GM23338 (cell line): ENCODE measurements at regions not wholly inside any gene's neighbourhood (a gene's known extent, or its start where the extent isn't known, plus 50 kb on each side); places are given as distances from the start of the nearest gene placed in this dataset.

ENCODE experiments used
- ATAC-seq: fragments of 200-7000 bp; cut with Tn5 transposase; 3 replicates; pipeline ENCODE4 v1.9.1; 2020
- DNase-seq: peaks from one replicate; pipeline ENCODE4 v3.0.0-alpha.2; 2015; ENCODE audit warnings: low spot score
- H2AFZ ChIP-seq: fragments of 200-600 bp; sonication (generic); 2 replicates; pipeline ENCODE4 v1.8.0; 2016; ENCODE audit warnings: antibody characterized with exemption, mild to moderate bottlenecking, moderate library complexity
- H3F3A ChIP-seq: fragments of 200-600 bp; sonication (generic); replicated peaks from 2 replicates; pipeline ENCODE4 v1.8.0; 2017; ENCODE audit warnings: antibody characterized with exemption, mixed run types, low read depth
- H3K27ac ChIP-seq: fragments of 200-600 bp; sonication (generic); 2 replicates; pipeline ENCODE4 v1.6.1; 2016; ENCODE audit warnings: low read depth
- H3K27me3 ChIP-seq: fragments of 200-600 bp; sonication (generic); 2 replicates; pipeline ENCODE4 v1.8.0; 2016; ENCODE audit warnings: mild to moderate bottlenecking, mixed run types, moderate library complexity; ENCODE audit not compliant: insufficient read depth
- H3K36me3 ChIP-seq: fragments of 200-600 bp; sonication (generic); 2 replicates; pipeline ENCODE4 v1.8.0; 2016; ENCODE audit warnings: mild to moderate bottlenecking; ENCODE audit not compliant: insufficient read depth
- H3K4me1 ChIP-seq: fragments of 200-600 bp; sonication (generic); 2 replicates; pipeline ENCODE4 v1.8.0; 2016; ENCODE audit warnings: mild to moderate bottlenecking, moderate library complexity; ENCODE audit not compliant: insufficient read depth
- H3K4me2 ChIP-seq: fragments of 200-600 bp; sonication (generic); 2 replicates; pipeline ENCODE4 v1.7.1; 2017; ENCODE audit warnings: mixed run types
- H3K4me3 ChIP-seq: fragments of 200-600 bp; sonication (generic); 2 replicates; pipeline ENCODE4 v1.6.1; 2016; ENCODE audit warnings: mixed run types
- H3K79me2 ChIP-seq: fragments of 200-600 bp; sonication (generic); replicated peaks from 2 replicates; pipeline ENCODE4 v1.8.0; 2017; ENCODE audit warnings: mild to moderate bottlenecking; ENCODE audit not compliant: insufficient read depth
- H3K9me2 ChIP-seq: fragments of 200-600 bp; sonication (generic); 2 replicates; pipeline ENCODE4 v1.8.0; 2017; ENCODE audit not compliant: insufficient read depth
- H4K20me1 ChIP-seq: fragments of 200-600 bp; sonication (generic); replicated peaks from 2 replicates; pipeline ENCODE4 v1.8.0; 2017; ENCODE audit warnings: mild to moderate bottlenecking; ENCODE audit not compliant: insufficient read depth
- H3K27ac Mint-ChIP-seq: 2 replicates; pipeline ENCODE4 v1.8.0; 2020; ENCODE audit warnings: inconsistent platforms, mild to moderate bottlenecking, moderate library complexity, mixed read lengths
- H3K27me3 Mint-ChIP-seq: 3 replicates; pipeline ENCODE4 v1.8.0; 2022; ENCODE audit warnings: low read depth, mild to moderate bottlenecking, moderate library complexity, mixed read lengths, inconsistent platforms; ENCODE audit not compliant: insufficient read depth, poor library complexity
- H3K36me3 Mint-ChIP-seq: 3 replicates; pipeline ENCODE4 v1.8.0; 2021; ENCODE audit warnings: low read depth, mild to moderate bottlenecking, inconsistent platforms, moderate library complexity, mixed read lengths
- H3K4me1 Mint-ChIP-seq: 3 replicates; pipeline ENCODE4 v1.8.0; 2020; ENCODE audit warnings: mild to moderate bottlenecking, inconsistent platforms, mixed read lengths
- H3K4me3 Mint-ChIP-seq: 3 replicates; pipeline ENCODE4 v1.8.0; 2021; ENCODE audit warnings: moderate library complexity, mild to moderate bottlenecking, inconsistent platforms, mixed read lengths
- H3K9me3 Mint-ChIP-seq: 3 replicates; pipeline ENCODE4 v1.8.0; 2020; ENCODE audit warnings: moderate library complexity, mild to moderate bottlenecking, inconsistent platforms, mixed read lengths
- CREB1 ChIP-seq: fragments of 250-450 bp; sonication (Bioruptor Pico); IDR thresholded peaks from 2 replicates; pipeline ENCODE4 v1.5.0; 2020; ENCODE audit warnings: low read depth, mild to moderate bottlenecking, moderate library complexity
- CTCF ChIP-seq, 2 experiments: fragments of 200-600 bp in 1 of 2; sonication (generic) in 1 of 2; conservative IDR thresholded peaks; 2 replicates each; pipeline versions ENCODE4 v1.5.1 to v1.6.1; 2016 to 2017; ENCODE audit warnings: antibody characterized with exemption in 2 of 2, low read depth in 2 of 2, mild to moderate bottlenecking in 2 of 2, moderate library complexity in 1 of 2
- EZH2phosphoT487 ChIP-seq: fragments of 200-600 bp; sonication (generic); IDR thresholded peaks from one replicate; pipeline ENCODE4 v1.8.1; 2018; ENCODE audit warnings: antibody characterized with exemption; ENCODE audit not compliant: unreplicated experiment
- NANOG ChIP-seq: IDR thresholded peaks from 2 replicates; pipeline ENCODE4 v1.6.1; 2016; ENCODE audit warnings: antibody characterized with exemption, borderline replicate concordance
- POLR2AphosphoS5 ChIP-seq: IDR thresholded peaks from 2 replicates; pipeline ENCODE4 v1.6.1; 2016; ENCODE audit warnings: antibody characterized with exemption, low read depth
- REST ChIP-seq: IDR thresholded peaks from one replicate; pipeline ENCODE4 v1.6.1; 2018; ENCODE audit warnings: antibody characterized with exemption; ENCODE audit not compliant: unreplicated experiment
- STAT1 ChIP-seq: IDR thresholded peaks from one replicate; pipeline ENCODE4 v1.6.1; 2016; ENCODE audit warnings: antibody characterized with exemption; ENCODE audit not compliant: unreplicated experiment
- ZNF114 ChIP-seq: fragments of 250-450 bp; sonication (Bioruptor Pico); IDR thresholded peaks from 2 replicates; pipeline ENCODE4 v1.5.0; 2020; ENCODE audit warnings: mild to moderate bottlenecking, moderate library complexity
- ZNF331 ChIP-seq: fragments of 250-450 bp; sonication (Bioruptor Pico); IDR thresholded peaks from 2 replicates; pipeline ENCODE4 v1.5.0; 2020; ENCODE audit warnings: low read depth, mild to moderate bottlenecking, moderate library complexity
- TF ChIP-seq, protein P1 (sequence below): IDR thresholded peaks from 2 replicates; pipeline ENCODE4 v1.6.1; 2016; ENCODE audit warnings: antibody characterized with exemption

- TF ChIP-seq REST (no peak), STAT1 (no peak), NANOG (no peak), EZH2phosphoT487 (no peak), ZNF114 (CRISPR knock-in tag) (no peak)
- TF ChIP-seq, protein P1, sequence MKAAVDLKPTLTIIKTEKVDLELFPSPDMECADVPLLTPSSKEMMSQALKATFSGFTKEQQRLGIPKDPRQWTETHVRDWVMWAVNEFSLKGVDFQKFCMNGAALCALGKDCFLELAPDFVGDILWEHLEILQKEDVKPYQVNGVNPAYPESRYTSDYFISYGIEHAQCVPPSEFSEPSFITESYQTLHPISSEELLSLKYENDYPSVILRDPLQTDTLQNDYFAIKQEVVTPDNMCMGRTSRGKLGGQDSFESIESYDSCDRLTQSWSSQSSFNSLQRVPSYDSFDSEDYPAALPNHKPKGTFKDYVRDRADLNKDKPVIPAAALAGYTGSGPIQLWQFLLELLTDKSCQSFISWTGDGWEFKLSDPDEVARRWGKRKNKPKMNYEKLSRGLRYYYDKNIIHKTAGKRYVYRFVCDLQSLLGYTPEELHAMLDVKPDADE: no peak
Observed at GRCh38 chr2:21715887-21716286, 592.1 kb downstream of the TDRD15 start (continued).

DNA sequence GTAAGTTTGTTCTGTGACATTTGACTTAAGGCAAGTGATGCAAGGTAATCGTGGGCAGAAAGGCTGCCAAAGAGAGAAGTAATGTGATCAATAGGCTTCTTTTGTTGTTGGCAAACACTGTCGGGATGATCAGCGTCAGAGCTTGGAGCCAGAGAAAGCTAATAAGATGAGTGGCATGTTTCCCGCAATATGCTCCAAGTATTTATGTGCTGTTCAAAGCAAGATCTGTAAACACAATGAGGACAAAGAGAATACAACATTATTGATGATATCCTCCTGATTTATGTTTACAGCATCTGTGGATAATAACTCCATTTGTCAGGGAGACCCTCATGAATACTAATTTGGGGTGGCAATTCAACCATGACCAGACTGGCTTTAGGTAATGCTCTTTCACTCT is 603.3 kb downstream of the TDRD15 start:
- Histone ChIP-seq H3K36me3 (no peaks in the 10 kb centered on the region), H3K9me2 (peaks cover 5% of the 10 kb centered on the region; the same call in 1 of the 2 replicates), H3K4me2 (no peak overlapping the region), H2AFZ (no peak overlapping the region), H3K4me3 (no peak overlapping the region), H3K27me3 (no peaks in the 10 kb centered on the region), H4K20me1 (no peaks in the 10 kb centered on the region), H3K79me2 (no peaks in the 10 kb centered on the region), H3F3A (no peaks in the 10 kb centered on the region), H3K4me1 (no peaks in the 10 kb centered on the region), H3K27ac (no peak overlapping the region)
- Mint-ChIP-seq H3K27ac (no peak overlapping the region), H3K27me3 (no peaks in the 10 kb centered on the region), H3K4me3 (no peak overlapping the region), H3K36me3 (no peaks in the 10 kb centered on the region), H3K9me3 (no peaks in the 10 kb centered on the region), H3K4me1 (no peaks in the 10 kb centered on the region)
- ATAC-seq (no peak), DNase-seq (no peak)
- no peak for TF ChIP-seq EZH2phosphoT487
- no peak for TF ChIP-seq CTCF (conservative IDR thresholded peaks at IDR 0.05; ENCODE audit: low read depth in 2 of 2)
- no peak for TF ChIP-seq STAT1
- no peak for TF ChIP-seq CREB1 (CRISPR knock-in tag)
- TF ChIP-seq POLR2AphosphoS5: no peak
- no peak for TF ChIP-seq ZNF331
